ENCODE measurements at regions not wholly inside any gene's neighbourhood (a gene's known extent, or its start where the extent isn't known, plus 50 kb on each side); places are given as distances from the start of the nearest gene placed in this dataset.

GRCh38 chr3:65291448-65292125 is 603.8 kb upstream of the ADAMTS9 start (continued):
- TF ChIP-seq CTCF (IDR thresholded peaks at IDR 0.05 in 2 of 3, conservative IDR thresholded peaks at IDR 0.05 in 1 of 3; ENCODE audit: borderline replicate concordance in 1 of 3, insufficient read depth in 1 of 3, low read depth in 2 of 3, low read length in 2 of 3), result no peak
- no peak for TF ChIP-seq SIN3A (IDR thresholded peaks at IDR 0.05; ENCODE audit: low read depth)
- no peak for TF ChIP-seq ZFX (IDR thresholded peaks at IDR 0.05)
- no peak for TF ChIP-seq TCF7L2 (IDR thresholded peaks at IDR 0.05; ENCODE audit: borderline replicate concordance, extremely low read depth, insufficient read depth, insufficient read length)
- no peak for TF ChIP-seq POLR2A (IDR thresholded peaks at IDR 0.05; ENCODE audit: borderline replicate concordance, extremely low read depth, insufficient read depth, insufficient read length)
- TF ChIP-seq CEBPB (IDR thresholded peaks at IDR 0.05; ENCODE audit: low read depth), result no peak
- no peak for TF ChIP-seq EZH2phosphoT487 (IDR thresholded peaks at IDR 0.05; ENCODE audit: borderline replicate concordance)

GRCh38 chr3:65288776-65289175 is 601.0 kb upstream of the ADAMTS9 start:
- Histone ChIP-seq H4K20me1 (ENCODE audit: insufficient read depth) (no peaks in the 10 kb centered on the region), H3K9me2 (ENCODE audit: insufficient read depth) (no peaks in the 10 kb centered on the region), H3K4me1 (ENCODE audit: control insufficient read depth in 1 of 2, insufficient read depth in 2 of 2, low read length in 2 of 2) (no peaks in the 10 kb centered on the region), H3K9ac (ENCODE audit: low read length) (no peak overlapping the region), H3K27ac (ENCODE audit: low read depth, low read length) (no peak overlapping the region), H3K4me2 (ENCODE audit: low read length) (no peak overlapping the region), H3K36me3 (ENCODE audit: control insufficient read depth in 1 of 2, insufficient read depth in 2 of 2, low read length in 2 of 2) (no peaks in the 10 kb centered on the region), H3K9me3 (ENCODE audit: control insufficient read depth in 1 of 2, insufficient read depth in 1 of 2, low read depth in 1 of 2, low read length in 2 of 2) (no peaks in the 10 kb centered on the region), H2AFZ (ENCODE audit: low read depth, low read length, poor library complexity, severe bottlenecking) (no peak overlapping the region), H3K27me3 (ENCODE audit: insufficient read depth, low read length) (peaks cover 32% of the 10 kb centered on the region), H3K79me2 (ENCODE audit: insufficient read depth, low read length) (no peaks in the 10 kb centered on the region), H3K4me3 (replicated peaks in 1 of 2; ENCODE audit: low read depth in 1 of 2, low read length in 2 of 2) (no peak overlapping the region)
- ChIA-PET POLR2A (no interaction called here), RAD21 (ENCODE audit: low non-redundant PET in 1 of 2, low total read pairs in 2 of 2, uncharacterized antibody in 2 of 2, unreplicated experiment in 2 of 2) (no interaction called here), CTCF (no interaction called here)
- intact Hi-C loops (cut with micrococcal nuclease), result no loop called here
- no peak for ATAC-seq
- BruUV-seq (replicated peaks), result no TSS peak
- DNase-seq (ENCODE audit: low read depth, low spot score), result no peak
- TF ChIP-seq SRF (IDR thresholded peaks at IDR 0.05; ENCODE audit: low read depth) (no peak), CEBPB (IDR thresholded peaks at IDR 0.05; ENCODE audit: low read depth) (no peak), YY1 (IDR thresholded peaks at IDR 0.05; ENCODE audit: extremely low read depth, insufficient replicate concordance, low read depth, low read length) (no peak), ATF3 (IDR thresholded peaks at IDR 0.05) (no peak), POLR2AphosphoS5 (IDR thresholded peaks at IDR 0.05; ENCODE audit: low read depth, low read length) (no peak), RAD21 (IDR thresholded peaks at IDR 0.05; ENCODE audit: low read depth) (no peak), ELF1 (IDR thresholded peaks at IDR 0.05; ENCODE audit: borderline replicate concordance, low read depth) (no peak), POLR2A (IDR thresholded peaks at IDR 0.05; ENCODE audit: borderline replicate concordance, extremely low read depth, insufficient read depth, insufficient read length) (no peak), CBX3 (IDR thresholded peaks at IDR 0.05; ENCODE audit: low read depth) (no peak), EZH2phosphoT487 (IDR thresholded peaks at IDR 0.05; ENCODE audit: borderline replicate concordance) (no peak), TCF7L2 (IDR thresholded peaks at IDR 0.05; ENCODE audit: borderline replicate concordance, extremely low read depth, insufficient read depth, insufficient read length) (no peak), ZFX (IDR thresholded peaks at IDR 0.05) (no peak)
